RWPE2 (cell line): ENCODE measurements at regions not wholly inside any gene's neighbourhood (a gene's known extent, or its start where the extent isn't known, plus 50 kb on each side); places are given as distances from the start of the nearest gene placed in this dataset.

Experiments
- ATAC-seq: fragments of 200-7000 bp; cut with Tn5 transposase; 3 replicates; pipeline ENCODE4 v1.9.1; 2021; ENCODE audit warnings: low read depth
- DNase-seq: peaks from one replicate; pipeline ENCODE4 v3.0.0-alpha.2; 2020; ENCODE audit warnings: low spot score
- H3K27ac ChIP-seq: fragments of 450-650 bp; 2 replicates; pipeline ENCODE4 v1.5.1; 2017; ENCODE audit warnings: mild to moderate bottlenecking; ENCODE audit not compliant: poor library complexity, severe bottlenecking
- H3K27me3 ChIP-seq: fragments of 250-450 bp; sonication (Bioruptor Pico); 2 replicates; pipeline ENCODE4 v1.5.1; 2021; ENCODE audit warnings: mild to moderate bottlenecking, moderate library complexity; ENCODE audit not compliant: insufficient read depth, poor library complexity, severe bottlenecking
- H3K36me3 ChIP-seq: fragments of 250-450 bp; sonication (Bioruptor Pico); 2 replicates; pipeline ENCODE4 v1.5.1; 2020; ENCODE audit warnings: low read depth, mild to moderate bottlenecking, moderate library complexity
- H3K4me1 ChIP-seq: fragments of 250-450 bp; sonication (Bioruptor Pico); 2 replicates; pipeline ENCODE4 v1.5.1; 2021; ENCODE audit warnings: mild to moderate bottlenecking, moderate library complexity; ENCODE audit not compliant: insufficient read depth, poor library complexity, severe bottlenecking
- H3K4me3 ChIP-seq: fragments of 250-450 bp; sonication (Bioruptor Pico); 2 replicates; pipeline ENCODE4 v1.5.1; 2021; ENCODE audit warnings: mild to moderate bottlenecking, moderate library complexity; ENCODE audit not compliant: severe bottlenecking
- H3K9me3 ChIP-seq: fragments of 250-450 bp; sonication (Bioruptor Pico); 2 replicates; pipeline ENCODE4 v1.5.1; 2021; ENCODE audit warnings: mild to moderate bottlenecking, moderate library complexity; ENCODE audit not compliant: severe bottlenecking
- TF ChIP-seq, protein P1 (sequence below): fragments of 450-650 bp; IDR thresholded peaks from one replicate; pipeline ENCODE4 v1.5.1; 2017; ENCODE audit warnings: mild to moderate bottlenecking, moderate library complexity; ENCODE audit not compliant: poor library complexity, severe bottlenecking

DNA sequence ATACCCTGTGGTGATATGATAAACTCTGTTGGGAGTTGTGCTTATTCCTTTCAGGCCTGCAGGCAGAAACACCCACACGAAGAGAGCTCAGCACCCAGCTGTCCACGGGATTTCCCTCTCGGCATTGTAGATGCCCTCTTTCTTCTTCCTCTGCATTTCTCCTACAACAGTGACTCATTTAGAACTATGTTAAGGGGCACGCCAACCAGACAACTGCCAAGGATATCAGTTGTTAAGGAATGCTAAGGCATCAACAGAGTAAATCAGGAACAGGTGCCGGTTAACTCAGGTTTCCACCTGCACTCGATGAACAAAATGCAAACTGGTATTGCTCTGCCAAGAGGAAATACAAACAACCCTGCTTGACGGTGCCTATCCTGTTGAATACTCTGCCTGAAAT is 270.0 kb upstream of the PEX5L start:
- H3K4me1 ChIP-seq, result no peaks in the 10 kb centered on the region
- no peak for DNase-seq
- no peak overlapping the region for H3K27ac ChIP-seq
- H3K27me3 ChIP-seq, result no peaks in the 10 kb centered on the region
- TF ChIP-seq, protein P1, sequence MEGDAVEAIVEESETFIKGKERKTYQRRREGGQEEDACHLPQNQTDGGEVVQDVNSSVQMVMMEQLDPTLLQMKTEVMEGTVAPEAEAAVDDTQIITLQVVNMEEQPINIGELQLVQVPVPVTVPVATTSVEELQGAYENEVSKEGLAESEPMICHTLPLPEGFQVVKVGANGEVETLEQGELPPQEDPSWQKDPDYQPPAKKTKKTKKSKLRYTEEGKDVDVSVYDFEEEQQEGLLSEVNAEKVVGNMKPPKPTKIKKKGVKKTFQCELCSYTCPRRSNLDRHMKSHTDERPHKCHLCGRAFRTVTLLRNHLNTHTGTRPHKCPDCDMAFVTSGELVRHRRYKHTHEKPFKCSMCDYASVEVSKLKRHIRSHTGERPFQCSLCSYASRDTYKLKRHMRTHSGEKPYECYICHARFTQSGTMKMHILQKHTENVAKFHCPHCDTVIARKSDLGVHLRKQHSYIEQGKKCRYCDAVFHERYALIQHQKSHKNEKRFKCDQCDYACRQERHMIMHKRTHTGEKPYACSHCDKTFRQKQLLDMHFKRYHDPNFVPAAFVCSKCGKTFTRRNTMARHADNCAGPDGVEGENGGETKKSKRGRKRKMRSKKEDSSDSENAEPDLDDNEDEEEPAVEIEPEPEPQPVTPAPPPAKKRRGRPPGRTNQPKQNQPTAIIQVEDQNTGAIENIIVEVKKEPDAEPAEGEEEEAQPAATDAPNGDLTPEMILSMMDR, result no peak
- peak; percentile 77 for ATAC-seq
- no peak overlapping the region for H3K4me3 ChIP-seq
- no peaks in the 10 kb centered on the region for H3K9me3 ChIP-seq
- H3K36me3 ChIP-seq, result no peaks in the 10 kb centered on the region

DNA sequence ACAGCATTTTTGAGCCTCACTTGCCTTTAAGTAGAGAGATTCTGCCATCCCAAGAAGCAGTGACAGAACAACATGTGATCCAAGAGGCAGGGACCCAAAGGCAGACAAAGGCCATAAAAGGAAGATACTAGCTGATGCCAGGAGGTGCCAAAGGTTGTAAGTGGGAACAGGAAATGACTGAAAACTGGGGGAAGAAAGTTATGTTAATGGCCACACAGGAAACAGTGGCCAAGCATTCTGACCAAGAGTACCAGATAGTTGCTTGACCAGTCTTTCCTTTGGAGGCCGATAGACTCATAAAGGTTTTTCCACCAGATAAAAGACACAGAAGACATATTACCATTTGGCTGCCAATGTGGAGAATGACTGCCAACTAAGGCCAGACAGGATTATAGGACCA is 274.5 kb upstream of the PEX5L start:
- no peaks in the 10 kb centered on the region for H3K9me3 ChIP-seq
- no peaks in the 10 kb centered on the region for H3K4me1 ChIP-seq
- ATAC-seq (no peak), DNase-seq (no peak)
- no peak overlapping the region for H3K27ac ChIP-seq
- TF ChIP-seq, protein P1, result no peak
- no peaks in the 10 kb centered on the region for H3K27me3 ChIP-seq
- H3K36me3 ChIP-seq, result no peaks in the 10 kb centered on the region
- no peak overlapping the region for H3K4me3 ChIP-seq

DNA sequence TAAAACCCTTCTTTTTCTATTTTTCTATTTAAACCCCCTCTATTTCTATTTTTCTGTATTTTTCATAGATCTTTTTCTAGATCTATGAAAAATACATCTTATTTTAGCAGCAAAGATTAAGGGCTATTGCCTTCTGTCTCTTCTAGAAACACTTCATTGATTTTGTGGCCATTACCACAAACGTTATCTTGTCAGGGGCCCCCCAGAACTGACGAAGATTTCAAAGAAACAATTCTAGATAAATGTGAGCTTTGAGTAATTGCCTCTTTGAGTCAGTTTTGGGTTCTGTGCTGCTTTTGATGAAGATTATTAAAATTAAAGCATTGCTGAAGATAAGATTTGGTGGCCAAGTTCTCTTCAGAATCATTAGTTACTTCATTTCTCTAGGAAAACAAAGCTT is 279.6 kb upstream of the PEX5L start:
- Histone ChIP-seq H3K36me3 (no peaks in the 10 kb centered on the region), H3K9me3 (no peaks in the 10 kb centered on the region), H3K4me1 (no peaks in the 10 kb centered on the region), H3K4me3 (no peak overlapping the region), H3K27ac (no peak overlapping the region), H3K27me3 (no peaks in the 10 kb centered on the region)
- DNase-seq (no peak), ATAC-seq (no peak)
- TF ChIP-seq, protein P1, result no peak

DNA sequence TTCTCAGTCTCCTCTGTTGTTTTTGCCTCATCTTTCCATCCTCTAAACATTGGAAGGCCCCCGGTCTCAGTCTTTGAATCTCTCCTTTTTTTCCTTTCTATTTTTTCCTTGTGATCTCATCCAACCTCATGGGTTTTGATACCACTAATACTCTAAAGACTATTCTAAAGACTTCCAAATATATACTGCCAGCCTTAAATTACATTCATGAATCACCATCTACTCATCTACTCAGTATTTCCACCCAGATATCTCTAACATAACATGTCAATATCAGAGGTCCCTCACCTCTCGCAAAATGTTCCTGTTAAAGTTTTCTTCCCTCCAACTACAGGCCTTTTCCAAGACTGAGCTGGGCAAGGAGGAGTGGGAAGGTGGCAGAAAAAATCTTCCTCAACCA is 282.5 kb upstream of the TTC14 start:
- no peaks in the 10 kb centered on the region for H3K36me3 ChIP-seq
- ATAC-seq (no peak), DNase-seq (no peak)
- TF ChIP-seq, protein P1, result no peak
- no peaks in the 10 kb centered on the region for H3K9me3 ChIP-seq
- no peak overlapping the region for H3K27ac ChIP-seq
- no peak overlapping the region for H3K4me3 ChIP-seq
- H3K27me3 ChIP-seq, result no peaks in the 10 kb centered on the region
- H3K4me1 ChIP-seq, result no peaks in the 10 kb centered on the region

DNA sequence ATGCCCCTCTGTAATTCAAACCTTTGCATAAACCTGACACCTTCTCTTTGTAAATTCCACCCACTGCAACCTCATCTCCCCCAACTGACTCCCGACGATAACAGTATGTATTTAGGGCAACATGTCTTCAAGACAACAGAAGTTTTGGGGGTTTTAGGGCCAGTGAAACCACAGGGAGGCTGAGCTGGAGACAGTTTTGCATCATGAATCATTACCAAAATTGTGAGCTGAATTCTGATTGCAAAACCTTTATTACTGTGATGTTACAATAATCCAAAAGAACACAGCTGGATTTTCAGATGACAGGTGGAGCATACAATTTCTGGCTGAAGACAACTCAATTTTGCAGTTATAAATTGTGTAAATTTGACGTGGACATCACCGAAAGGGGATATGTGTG is 281.3 kb upstream of the TTC14 start:
- no peaks in the 10 kb centered on the region for H3K9me3 ChIP-seq
- no peaks in the 10 kb centered on the region for H3K27me3 ChIP-seq
- DNase-seq (no peak), ATAC-seq (no peak)
- no peak overlapping the region for H3K27ac ChIP-seq
- TF ChIP-seq, protein P1, result no peak
- no peak overlapping the region for H3K4me3 ChIP-seq
- no peaks in the 10 kb centered on the region for H3K4me1 ChIP-seq
- H3K36me3 ChIP-seq, result no peaks in the 10 kb centered on the region
